H1 (cell line): ENCODE measurements at regions not wholly inside any gene's neighbourhood (a gene's known extent, or its start where the extent isn't known, plus 50 kb on each side); places are given as distances from the start of the nearest gene placed in this dataset.

ENCODE experiments used
- CTCF ChIA-PET: fragments of 300-600 bp; sonication (Branson Sonifier 250); formaldehyde crosslinking; loops from one replicate; lab custom pipeline; 2021; ENCODE audit not compliant: partially characterized antibody; lab: Charles Lee
- POLR2A ChIA-PET: fragments of 300-600 bp; sonication (Branson Sonifier 250); formaldehyde crosslinking; loops from one replicate; lab custom pipeline; 2021; ENCODE audit warnings: inconsistent platforms; ENCODE audit not compliant: partially characterized antibody; lab: Charles Lee
- DNase-seq, 2 experiments: peaks; one replicate each; pipeline versions ENCODE4 v3.0.0 to v3.0.0-alpha.2; 2010 to 2022; ENCODE audit warnings: low spot score in 2 of 2, low read depth in 1 of 2, mixed read lengths in 1 of 2
- FAIRE-seq: peaks from 2 replicates; lab custom pipeline; 2011; peaks lifted over from hg19 to GRCh38; lab: Jason Lieb, UNC
- H2AFZ ChIP-seq: 2 replicates; pipeline ENCODE4 v1.8.1; 2012; ENCODE audit warnings: low read length, inconsistent platforms
- H2AK5ac ChIP-seq: 2 replicates; pipeline ENCODE4 v1.6.1; 2013; ENCODE audit warnings: low read depth, low read length
- H2BK120ac ChIP-seq: replicated peaks from 2 replicates; pipeline ENCODE3; 2013; ENCODE audit warnings: low read depth, low read length, inconsistent platforms
- H2BK12ac ChIP-seq: 2 replicates; pipeline ENCODE4 v1.6.1; 2013; ENCODE audit warnings: low read depth, low read length
- H2BK15ac ChIP-seq: 2 replicates; pipeline ENCODE4 v1.6.1; 2013; ENCODE audit warnings: low read length
- H2BK20ac ChIP-seq: 2 replicates; pipeline ENCODE4 v1.6.1; 2013; ENCODE audit warnings: low read length
- H2BK5ac ChIP-seq: 2 replicates; pipeline ENCODE4 v1.6.1; 2013; ENCODE audit warnings: low read depth, low read length
- H3K14ac ChIP-seq: 2 replicates; pipeline ENCODE4 v1.6.1; 2013; ENCODE audit warnings: inconsistent platforms; ENCODE audit not compliant: insufficient read length
- H3K18ac ChIP-seq: 2 replicates; pipeline ENCODE4 v1.6.1; 2013; ENCODE audit warnings: low read length; ENCODE audit errors: extremely low read depth
- H3K23ac ChIP-seq: 2 replicates; pipeline ENCODE4 v1.6.1; 2013; ENCODE audit warnings: inconsistent platforms; ENCODE audit not compliant: insufficient read length
- H3K23me2 ChIP-seq: 2 replicates; pipeline ENCODE4 v1.6.1; 2013; ENCODE audit warnings: low read depth, low read length
- H3K27ac ChIP-seq: 2 replicates; pipeline ENCODE4 v1.6.1; 2011; ENCODE audit warnings: low read depth, low read length, inconsistent platforms
- H3K27me3 ChIP-seq, 4 experiments: replicated peaks in 1 of 4; 1 replicate in 1 of 4; 2 replicates in 3 of 4; pipeline versions ENCODE4 v1.6.1 to v1.8.1; 2011 to 2013; ENCODE audit warnings: low read length in 3 of 4, mild to moderate bottlenecking in 3 of 4, inconsistent platforms in 2 of 4, mixed read lengths in 2 of 4, moderate library complexity in 1 of 4; ENCODE audit not compliant: control insufficient read depth in 3 of 4, insufficient read depth in 3 of 4; ENCODE audit errors: extremely low read depth in 1 of 4
- H3K36me3 ChIP-seq, 4 experiments: 2 replicates each; pipeline versions ENCODE4 v1.6.1 to v1.8.1; 2011 to 2013; ENCODE audit warnings: mild to moderate bottlenecking in 4 of 4, low read length in 3 of 4, moderate library complexity in 2 of 4, control low read depth in 1 of 4, inconsistent platforms in 1 of 4; ENCODE audit not compliant: insufficient read depth in 4 of 4, control insufficient read depth in 2 of 4
- H3K4ac ChIP-seq: replicated peaks from 2 replicates; pipeline ENCODE3; 2013; ENCODE audit warnings: low read length, low read depth, mixed read lengths, inconsistent platforms; ENCODE audit not compliant: insufficient read length
- H3K4me1 ChIP-seq, 4 experiments: replicated peaks in 1 of 4; 1 replicate in 1 of 4; 2 replicates in 3 of 4; pipeline versions ENCODE4 v1.6.1 to v1.8.1; 2011 to 2013; ENCODE audit warnings: low read length in 3 of 4, inconsistent platforms in 2 of 4, mixed read lengths in 1 of 4; ENCODE audit not compliant: insufficient read depth in 4 of 4, control insufficient read depth in 3 of 4
- H3K4me2 ChIP-seq, 2 experiments: 2 replicates each; pipeline versions ENCODE4 v1.6.1 to v1.8.1; 2011 to 2013; ENCODE audit warnings: low read depth in 2 of 2, low read length in 2 of 2, control low read depth in 1 of 2, inconsistent platforms in 1 of 2, mild to moderate bottlenecking in 1 of 2; ENCODE audit not compliant: insufficient read depth in 1 of 2
- H3K4me3 ChIP-seq, 4 experiments: fragments of 200-600, 300-600 bp in 1 of 4; sonication (generic), shearing (Covaris generic), sonication (Bioruptor Twin) in 1 of 4; 2 replicates each; pipeline versions ENCODE4 v1.5.1 to v1.8.1; 2011 to 2016; ENCODE audit warnings: low read length in 4 of 4, low read depth in 3 of 4, control low read depth in 2 of 4, inconsistent platforms in 2 of 4, mild to moderate bottlenecking in 2 of 4, mixed read lengths in 1 of 4, moderate library complexity in 1 of 4; ENCODE audit not compliant: insufficient read depth in 2 of 4; ENCODE audit errors: extremely low read depth in 1 of 4
- H3K56ac ChIP-seq: replicated peaks from 2 replicates; pipeline ENCODE3; 2013; ENCODE audit warnings: low read depth, mild to moderate bottlenecking, mixed read lengths, low read length, inconsistent platforms; ENCODE audit not compliant: insufficient read length
- H3K79me1 ChIP-seq: 2 replicates; pipeline ENCODE4 v1.6.1; 2013; ENCODE audit warnings: low read depth, low read length, control low read depth
- H3K79me2 ChIP-seq, 2 experiments: 2 replicates each; pipeline versions ENCODE4 v1.6.1 to v1.8.1; 2012 to 2013; ENCODE audit warnings: low read length in 2 of 2, mild to moderate bottlenecking in 2 of 2, inconsistent platforms in 1 of 2; ENCODE audit not compliant: insufficient read depth in 2 of 2, control insufficient read depth in 1 of 2
- H3K9ac ChIP-seq, 4 experiments: replicated peaks in 1 of 4; 1 replicate in 1 of 4; 2 replicates in 3 of 4; pipeline versions ENCODE4 v1.6.1 to v1.8.1; 2011 to 2013; ENCODE audit warnings: low read depth in 3 of 4, low read length in 3 of 4, control low read depth in 2 of 4, mild to moderate bottlenecking in 2 of 4, moderate library complexity in 2 of 4, inconsistent platforms in 1 of 4; ENCODE audit errors: extremely low read depth in 1 of 4
- H3K9me3 ChIP-seq, 2 experiments: 2 replicates each; pipeline versions ENCODE4 v1.6.1 to v1.8.1; 2012 to 2013; ENCODE audit warnings: mild to moderate bottlenecking in 2 of 2, moderate library complexity in 2 of 2, control low read depth in 1 of 2, inconsistent platforms in 1 of 2, low read depth in 1 of 2, low read length in 1 of 2, mixed read lengths in 1 of 2; ENCODE audit not compliant: insufficient read depth in 2 of 2
- H4K20me1 ChIP-seq, 2 experiments: replicated peaks in 1 of 2; 2 replicates each; pipeline versions ENCODE3 to v1.8.1; 2011 to 2013; ENCODE audit warnings: inconsistent platforms in 2 of 2, low read length in 2 of 2, mild to moderate bottlenecking in 1 of 2; ENCODE audit not compliant: insufficient read depth in 2 of 2, control insufficient read depth in 1 of 2
- H4K5ac ChIP-seq: 2 replicates; pipeline ENCODE4 v1.6.1; 2013; ENCODE audit warnings: low read length, low read depth, mixed read lengths, inconsistent platforms; ENCODE audit not compliant: insufficient read length
- H4K8ac ChIP-seq: 2 replicates; pipeline ENCODE4 v1.8.0; 2013; ENCODE audit warnings: mild to moderate bottlenecking, moderate library complexity, low read length, inconsistent platforms; ENCODE audit not compliant: insufficient read depth; ENCODE audit errors: extremely low read depth
- H4K91ac ChIP-seq: replicated peaks from 2 replicates; pipeline ENCODE3; 2013; ENCODE audit warnings: low read length, mixed read lengths, inconsistent platforms; ENCODE audit not compliant: insufficient read length
- ATF3 ChIP-seq: IDR thresholded peaks from 2 replicates; pipeline ENCODE4 v1.6.1; 2011; ENCODE audit warnings: low read depth, mild to moderate bottlenecking, low read length; ENCODE audit not compliant: insufficient read depth
- BACH1 ChIP-seq: IDR thresholded peaks from 2 replicates; pipeline ENCODE4 v1.6.1; 2012; ENCODE audit warnings: low read length, improper control_type of control experiment
- CBX8 ChIP-seq: fragments of 300-800, 300-1000 bp; sonication (generic); IDR thresholded peaks from 2 replicates; pipeline ENCODE4 v1.7.1; 2016; ENCODE audit warnings: low read depth, low read length, borderline replicate concordance
- KDM1A ChIP-seq: fragments of 200-600, 300-600 bp; sonication (generic); IDR thresholded peaks from 2 replicates; pipeline ENCODE4 v1.7.1; 2016; ENCODE audit warnings: mild to moderate bottlenecking, low read length, borderline replicate concordance
- MAFK ChIP-seq: IDR thresholded peaks from 2 replicates; pipeline ENCODE4 v1.6.1; 2012; ENCODE audit warnings: low read depth, mild to moderate bottlenecking, improper control_type of control experiment, low read length
- NANOG ChIP-seq: IDR thresholded peaks from 2 replicates; pipeline ENCODE4 v1.6.1; 2011; ENCODE audit warnings: low read length, low read depth, mild to moderate bottlenecking, inconsistent platforms; ENCODE audit not compliant: insufficient read depth, poor library complexity, severe bottlenecking
- POLR2A ChIP-seq, 2 experiments: IDR thresholded peaks; 1 replicate in 1 of 2; 2 replicates in 1 of 2; pipeline ENCODE4 v1.6.1; 2011; ENCODE audit warnings: low read depth in 2 of 2, low read length in 2 of 2, mild to moderate bottlenecking in 2 of 2; ENCODE audit errors: control extremely low read depth in 1 of 2
- RAD21 ChIP-seq, 2 experiments: IDR thresholded peaks in 1 of 2; conservative IDR thresholded peaks in 1 of 2; 2 replicates each; pipeline ENCODE4 v1.6.1; 2011; ENCODE audit warnings: low read depth in 2 of 2, low read length in 2 of 2, improper control_type of control experiment in 1 of 2, inconsistent platforms in 1 of 2, mild to moderate bottlenecking in 1 of 2, moderate library complexity in 1 of 2
- RFX5 ChIP-seq: IDR thresholded peaks from 2 replicates; pipeline ENCODE4 v1.6.1; 2011; ENCODE audit warnings: low read depth, low read length, improper control_type of control experiment, borderline replicate concordance
- RXRA ChIP-seq: IDR thresholded peaks from 2 replicates; pipeline ENCODE4 v1.6.1; 2011; ENCODE audit warnings: low read depth, mild to moderate bottlenecking, low read length, moderate library complexity; ENCODE audit not compliant: insufficient read depth
- TAF7 ChIP-seq: optimal IDR thresholded peaks from 2 replicates; pipeline ENCODE3; 2011; ENCODE audit warnings: low read depth, mild to moderate bottlenecking, inconsistent platforms, low read length, moderate library complexity, borderline replicate concordance
- TCF12 ChIP-seq: IDR thresholded peaks from 2 replicates; pipeline ENCODE4 v1.6.1; 2011; ENCODE audit warnings: low read depth, mild to moderate bottlenecking, low read length
- YY1 ChIP-seq: IDR thresholded peaks from 2 replicates; pipeline ENCODE4 v1.6.1; 2011; ENCODE audit warnings: low read depth, mild to moderate bottlenecking, low read length
- WGBS, 2 experiments: shearing (Covaris generic) in 1 of 2; methylation state at CpG; one replicate each; pipeline versions ENCODE4 v1.1.6 to v1.1.7; 2013 to 2015; ENCODE audit warnings: low lambda C conversion rate in 2 of 2, mixed read lengths in 2 of 2, inconsistent platforms in 1 of 2, low coverage in 1 of 2, missing lambda C conversion rate in 1 of 2; ENCODE audit not compliant: insufficient replicate concordance in 2 of 2, insufficient coverage in 1 of 2, insufficient read length in 1 of 2; ENCODE audit errors: extremely low coverage in 1 of 2, missing lambda C conversion rate in 1 of 2; 5-methylcytosine and 5-hydroxymethylcytosine counted together

DNA sequence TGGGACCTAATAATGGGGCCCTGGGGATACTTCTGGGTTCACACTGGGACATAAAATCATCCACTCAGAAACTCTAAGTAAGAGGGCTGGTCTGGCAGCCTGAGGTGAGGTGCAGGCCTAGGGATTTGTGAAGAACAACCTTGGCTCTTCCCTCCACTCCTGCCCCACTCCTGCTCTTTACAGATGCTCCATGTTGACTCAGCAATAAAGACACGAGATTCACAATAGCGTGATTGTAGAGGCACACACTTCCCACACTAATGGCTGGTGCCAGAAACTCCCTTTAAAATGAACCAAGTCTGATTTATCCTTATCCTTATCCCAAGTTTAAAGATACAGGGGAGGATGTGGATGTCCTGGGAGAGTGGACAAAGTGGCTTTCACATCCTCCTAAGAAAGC lies 228.2 kb downstream of the ACTR3 start:
- POLR2A ChIA-PET: interaction anchor here (0.7 kb wide), 1 partner anchor 9 kb away, joined by 4 read pairs; no protein-coding TSS in a partner anchor
- Histone ChIP-seq H3K27ac (no peak overlapping the region), H3K4ac (no peak overlapping the region), H3K14ac (no peak overlapping the region), H3K9ac (no peak overlapping the region), H3K4me2 (no peak overlapping the region), H3K56ac (no peak overlapping the region), H4K5ac (no peak overlapping the region), H3K79me2 (no peaks in the 10 kb centered on the region), H3K23me2 (no peaks in the 10 kb centered on the region), H2BK5ac (no peak overlapping the region), H3K27me3 (no peaks in the 10 kb centered on the region), H2BK12ac (no peak overlapping the region), H3K4me3 (no peak overlapping the region), H4K91ac (no peak overlapping the region), H2AFZ (no peak overlapping the region), H2BK20ac (no peak overlapping the region), H2AK5ac (no peak overlapping the region), H3K23ac (no peak overlapping the region), H2BK15ac (no peak overlapping the region), H3K9me3 (no peaks in the 10 kb centered on the region), H3K18ac (no peak overlapping the region), H2BK120ac (no peak overlapping the region), H4K8ac (no peak overlapping the region), H3K79me1 (no peaks in the 10 kb centered on the region), H3K4me1 (peaks cover 0 to 3% (median 1%) of the 10 kb centered on the region in 4 experiments; a peak in 4 of 7 replicates), H4K20me1 (no peaks in the 10 kb centered on the region), H3K36me3 (no peaks in the 10 kb centered on the region)
- DNase-seq: no peak
- no peak for TF ChIP-seq TCF12
- no peak for TF ChIP-seq ATF3
- TF ChIP-seq RFX5: no peak
- TF ChIP-seq RAD21 (IDR thresholded peaks at IDR 0.05 in 1 of 2, conservative IDR thresholded peaks at IDR 0.05 in 1 of 2; ENCODE audit: low read depth in 2 of 2, low read length in 2 of 2): no peak
- TF ChIP-seq YY1: no peak
- TF ChIP-seq POLR2A (IDR thresholded peaks at IDR 0.05; ENCODE audit: control extremely low read depth in 1 of 2, low read depth in 2 of 2, low read length in 2 of 2): no peak
- no peak for TF ChIP-seq BACH1
- no peak for TF ChIP-seq KDM1A
- no peak for TF ChIP-seq NANOG
- no peak for TF ChIP-seq CBX8
- TF ChIP-seq TAF7: no peak
- no peak for TF ChIP-seq RXRA
- TF ChIP-seq MAFK: no peak
- FAIRE-seq: no peak
- WGBS, 2 experiments: 95% methylated on average over 2 of the region's 2 CpGs; no CpG with 5 or more reads in 1 of the 2 experiments
- CTCF ChIA-PET: no interaction called here
